ENCODE measurements at regions not wholly inside any gene's neighbourhood (a gene's known extent, or its start where the extent isn't known, plus 50 kb on each side); places are given as distances from the start of the nearest gene placed in this dataset.

- ATAC-seq (no peak), DNase-seq (no peak)
- Histone ChIP-seq H3K36me3 (no peaks in the 10 kb centered on the region), H3K4me3 (no peak overlapping the region), H3K4me1 (no peaks in the 10 kb centered on the region), H3K9me3 (no peaks in the 10 kb centered on the region), H3K27me3 (no peaks in the 10 kb centered on the region), H3K27ac (no peak overlapping the region)
- intact Hi-C loops (cut with DNase I): no loop called here
- TF ChIP-seq CTCF (IDR thresholded peaks at IDR 0.05): no peak
Measured at GRCh38 chr13:99717959-99718674, 216.8 kb downstream of the TM9SF2 start.

GRCh38 chr13:99709134-99709533, 207.9 kb downstream of the TM9SF2 start:
- H3K27ac ChIP-seq: no peak overlapping the region
- no peaks in the 10 kb centered on the region for H3K36me3 ChIP-seq
- H3K9me3 ChIP-seq: no peaks in the 10 kb centered on the region
- ATAC-seq: no peak
- H3K4me1 ChIP-seq: no peaks in the 10 kb centered on the region
- no peak for TF ChIP-seq CTCF (IDR thresholded peaks at IDR 0.05)
- intact Hi-C loops (cut with DNase I): no loop called here
- no peaks in the 10 kb centered on the region for H3K27me3 ChIP-seq
- no peak overlapping the region for H3K4me3 ChIP-seq
- no peak for DNase-seq

- Histone ChIP-seq H3K36me3 (no peaks in the 10 kb centered on the region), H3K4me3 (no peak overlapping the region), H3K9me3 (no peaks in the 10 kb centered on the region), H3K4me1 (no peaks in the 10 kb centered on the region), H3K27me3 (no peaks in the 10 kb centered on the region), H3K27ac (no peak overlapping the region)
- intact Hi-C loops (cut with DNase I): no loop called here
- ATAC-seq (no peak), DNase-seq (no peak)
- no peak for TF ChIP-seq CTCF (IDR thresholded peaks at IDR 0.05)
Measured at GRCh38 chr13:99704390-99704789, 203.1 kb downstream of the TM9SF2 start.

- Histone ChIP-seq H3K36me3 (no peaks in the 10 kb centered on the region), H3K4me3 (no peak overlapping the region), H3K27ac (no peak overlapping the region), H3K9me3 (no peaks in the 10 kb centered on the region), H3K27me3 (no peaks in the 10 kb centered on the region), H3K4me1 (no peaks in the 10 kb centered on the region)
- TF ChIP-seq CTCF (IDR thresholded peaks at IDR 0.05): no peak
- intact Hi-C loops (cut with DNase I): no loop called here
- DNase-seq (no peak), ATAC-seq (no peak)
Measured at GRCh38 chr13:99703908-99704307, 202.6 kb downstream of the TM9SF2 start.

- no peaks in the 10 kb centered on the region for H3K27me3 ChIP-seq
Measured at GRCh38 chr13:99702687-99703319, 201.5 kb downstream of the TM9SF2 start.

More at GRCh38 chr13:99702687-99703319, 201.5 kb downstream of the TM9SF2 start:
- Histone ChIP-seq H3K36me3 (no peaks in the 10 kb centered on the region), H3K27ac (no peak overlapping the region), H3K4me1 (no peaks in the 10 kb centered on the region), H3K9me3 (no peaks in the 10 kb centered on the region), H3K4me3 (no peak overlapping the region)
- ATAC-seq (no peak), DNase-seq (no peak)
- TF ChIP-seq CTCF (IDR thresholded peaks at IDR 0.05): no peak
- intact Hi-C loops (cut with DNase I): no loop called here

Data from upper lobe of right lung (tissue), 1 donor.